22Rv1 (cell line): ENCODE measurements at regions not wholly inside any gene's neighbourhood (a gene's known extent, or its start where the extent isn't known, plus 50 kb on each side); places are given as distances from the start of the nearest gene placed in this dataset.

Source experiments
- CTCF ChIP-seq: fragments of 450-650 bp; IDR thresholded peaks from 2 replicates; pipeline ENCODE4 v1.5.1; 2017; ENCODE audit warnings: mild to moderate bottlenecking
- ZFX ChIP-seq: fragments of 450-650 bp; IDR thresholded peaks from 2 replicates; pipeline ENCODE4 v1.6.1; 2017; ENCODE audit warnings: antibody characterized with exemption, borderline replicate concordance

DNA sequence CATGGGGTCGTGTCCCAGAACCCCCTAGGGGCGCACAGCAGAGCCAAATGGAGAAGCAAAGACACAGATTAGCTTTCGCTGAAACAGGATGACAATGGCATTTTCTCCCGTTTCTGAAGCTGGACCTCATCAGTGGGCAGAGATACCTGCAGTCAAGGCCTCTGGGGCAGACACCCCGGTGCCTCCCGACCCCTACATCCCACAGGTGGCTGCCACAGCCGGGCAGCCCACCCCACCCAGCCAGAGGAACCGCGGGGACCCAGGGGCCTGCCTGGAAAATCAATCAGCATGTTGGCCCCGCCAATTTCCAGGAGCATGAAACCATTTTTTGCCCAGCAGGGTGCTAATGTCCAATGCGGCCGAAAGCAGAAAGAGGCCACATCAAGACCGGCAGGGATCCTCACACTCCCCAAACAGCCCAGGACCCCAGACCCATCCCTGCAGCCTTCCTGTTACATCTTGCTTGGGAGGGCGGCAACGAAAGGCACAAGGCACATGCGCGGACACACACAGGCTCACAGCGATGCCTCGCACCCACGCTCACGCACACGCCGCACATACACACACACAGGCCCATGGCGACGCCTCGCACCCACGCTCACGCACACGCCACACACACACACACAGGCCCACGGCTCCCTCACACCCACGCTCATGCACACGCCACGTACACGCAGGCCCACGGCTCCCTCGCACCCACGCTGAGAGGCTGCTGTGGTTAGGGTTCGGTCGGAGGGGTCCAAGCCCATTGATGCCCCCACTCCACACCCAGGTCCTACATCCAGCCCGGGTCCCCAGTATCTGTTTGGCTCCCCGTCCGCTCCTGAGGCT lies 130.6 kb upstream of the NKX1-1 start:
- TF ChIP-seq CTCF (no peak), ZFX (no peak)
